ENCODE measurements at regions not wholly inside any gene's neighbourhood (a gene's known extent, or its start where the extent isn't known, plus 50 kb on each side); places are given as distances from the start of the nearest gene placed in this dataset.

DNA sequence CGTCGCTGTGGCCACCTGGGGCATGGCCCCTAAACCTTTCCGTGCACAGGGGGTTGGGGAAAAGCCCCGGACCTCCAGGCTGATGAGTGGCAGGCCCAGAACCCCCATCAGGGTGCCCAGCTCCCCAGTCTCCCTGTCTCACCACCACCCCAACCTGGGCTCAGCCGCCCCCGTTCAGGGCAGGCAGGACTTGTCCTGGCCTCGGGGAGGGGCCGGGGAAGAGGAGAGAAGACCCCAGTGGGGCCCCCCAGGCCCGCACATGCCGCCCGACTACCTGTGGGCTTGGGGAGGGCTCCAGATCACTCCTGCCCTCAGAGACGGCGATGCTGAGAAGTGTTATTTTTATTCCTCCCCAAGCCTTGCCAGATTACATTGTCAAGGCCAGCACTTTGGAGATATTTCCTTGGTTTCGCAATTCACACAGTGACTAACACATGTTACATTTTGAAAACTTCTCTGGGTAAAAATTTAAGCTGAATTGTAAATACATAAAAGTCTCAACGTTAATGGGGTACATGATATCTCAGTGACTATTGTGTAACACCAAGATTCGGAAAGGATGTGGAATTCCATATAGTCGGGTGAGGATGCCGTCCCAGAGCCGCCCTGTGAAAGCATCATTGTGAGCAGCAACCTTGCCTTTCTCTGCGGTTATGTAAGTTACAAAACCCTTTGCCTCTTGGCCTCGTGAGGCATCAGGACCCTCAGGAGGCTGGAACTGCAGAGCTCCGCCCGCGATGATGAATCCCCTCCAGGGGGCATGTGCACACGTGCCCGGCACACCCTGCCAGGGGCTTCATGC, 85.6 kb upstream of the DIO3 start:
- in situ Hi-C loops (cut with MboI; ENCODE audit: low pct_unique_long_range_greater_than_20kb, low sequenced_read_pairs) = no loop called here

DNA sequence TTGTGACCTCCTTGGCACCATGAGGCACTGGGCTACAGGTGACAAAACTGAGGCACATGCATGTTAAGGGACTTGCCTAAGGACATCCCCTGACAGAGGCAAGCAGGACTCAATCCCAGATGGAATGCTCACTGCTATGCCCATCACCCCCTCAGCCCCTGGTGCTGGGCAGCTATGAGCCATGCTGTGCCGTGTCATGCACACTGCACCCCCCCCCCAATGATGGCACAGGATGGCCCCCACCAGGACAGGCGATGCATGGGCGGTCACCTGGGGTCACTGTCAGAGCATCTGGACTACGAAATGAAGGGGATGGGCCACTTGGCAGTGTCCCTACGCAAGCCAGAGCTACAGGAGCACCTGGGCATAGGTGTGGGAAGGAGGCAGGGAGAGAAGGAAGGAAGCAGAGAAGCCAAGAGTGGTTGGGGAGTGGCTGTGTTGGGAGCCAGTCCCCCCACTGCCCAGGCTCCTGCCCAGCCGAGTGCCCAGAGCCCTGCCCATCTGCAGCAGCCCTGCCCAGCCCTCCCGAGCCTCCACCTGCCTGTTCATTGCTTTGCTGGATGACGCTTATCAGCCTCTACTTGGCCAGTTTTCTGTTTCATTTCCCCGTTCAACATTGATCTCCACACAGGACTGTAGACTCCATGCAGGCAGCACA, 84.9 kb upstream of the DIO3 start:
- no peak for DNase-seq
- in situ Hi-C loops (cut with MboI; ENCODE audit: low pct_unique_long_range_greater_than_20kb, low sequenced_read_pairs) = no loop called here

More for the DNA sequence above, 85.6 kb upstream of the DIO3 start:
- no peak for DNase-seq

- DNase-seq = no peak
- in situ Hi-C loops (cut with MboI; ENCODE audit: low pct_unique_long_range_greater_than_20kb, low sequenced_read_pairs) = no loop called here
Measured at GRCh38 chr14:101476916-101477553, 84.3 kb upstream of the DIO3 start.

- in situ Hi-C loops (cut with MboI; ENCODE audit: low pct_unique_long_range_greater_than_20kb, low sequenced_read_pairs) = no loop called here
- no peak for DNase-seq
Measured at GRCh38 chr14:101477648-101478047, 83.6 kb upstream of the DIO3 start.

GRCh38 chr14:101478096-101478495, 83.2 kb upstream of the DIO3 start:
- no peak for DNase-seq
- in situ Hi-C loops (cut with MboI; ENCODE audit: low pct_unique_long_range_greater_than_20kb, low sequenced_read_pairs) = no loop called here

DNA sequence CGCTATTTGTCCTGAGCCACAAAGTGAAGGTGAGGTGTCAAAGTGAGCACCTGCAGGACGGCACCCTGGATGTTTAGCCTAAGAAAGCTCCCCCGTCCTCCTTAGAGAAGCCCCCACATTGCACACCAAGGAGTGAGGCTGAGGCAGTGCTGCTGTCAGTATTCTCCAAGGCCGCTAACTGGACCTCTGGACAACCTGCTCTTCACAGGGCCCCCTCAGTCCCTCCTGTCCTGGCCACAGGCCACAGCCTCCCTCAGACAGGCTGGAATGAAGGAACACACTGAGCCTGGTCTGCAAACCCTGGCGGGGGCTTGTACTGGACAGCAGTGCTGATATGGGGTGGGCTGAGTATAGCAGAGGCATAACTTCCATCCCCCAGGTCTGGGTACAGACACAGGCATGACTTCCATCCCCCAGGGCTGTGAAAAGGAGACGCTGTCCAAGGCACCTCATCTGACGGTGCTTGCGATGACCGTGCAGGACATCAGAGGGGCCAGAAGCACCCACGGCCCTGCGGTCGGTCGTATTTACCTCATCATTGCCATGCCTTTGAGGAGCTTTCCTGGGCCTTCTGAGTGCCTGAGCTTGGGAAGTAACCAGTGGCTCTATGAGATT, 82.4 kb upstream of the DIO3 start:
- in situ Hi-C loops (cut with MboI; ENCODE audit: low pct_unique_long_range_greater_than_20kb, low sequenced_read_pairs) = no loop called here
- DNase-seq = no peak

DNA sequence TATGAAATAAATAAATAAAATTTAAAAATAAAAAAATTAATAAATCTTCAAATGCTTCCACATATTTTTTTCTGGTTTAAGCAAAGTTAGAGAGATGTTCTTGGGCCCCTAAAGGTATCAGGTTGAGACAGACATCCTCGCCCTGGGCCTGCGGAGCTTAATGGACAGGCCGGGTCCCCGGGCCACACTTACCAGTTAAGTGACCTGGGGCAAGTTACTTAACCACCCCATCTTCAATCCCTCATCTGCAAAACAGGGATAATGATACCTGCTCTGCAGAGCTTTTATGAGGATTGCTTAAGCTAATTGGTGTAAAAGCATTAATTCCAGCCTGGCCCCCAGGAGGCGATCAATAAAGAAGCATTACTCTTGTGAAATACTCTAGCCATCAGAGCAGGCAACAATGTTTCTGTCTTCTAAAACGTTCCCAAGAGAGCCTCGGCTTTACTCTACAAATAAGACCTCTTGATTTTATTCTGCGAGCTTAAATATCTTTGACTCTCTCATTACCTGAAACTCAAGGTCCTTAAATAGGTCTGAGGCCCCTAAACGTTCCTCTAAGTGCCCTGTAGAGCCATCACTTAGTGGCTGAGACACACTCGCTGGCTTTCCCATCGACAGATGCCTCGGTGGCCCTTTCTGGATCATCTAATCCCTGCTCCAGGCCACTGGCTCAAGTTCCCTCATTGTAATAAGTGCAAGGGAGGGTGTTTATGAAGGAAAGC, 81.1 kb upstream of the DIO3 start:
- DNase-seq = no peak
- in situ Hi-C loops (cut with MboI; ENCODE audit: low pct_unique_long_range_greater_than_20kb, low sequenced_read_pairs) = no loop called here

DNA sequence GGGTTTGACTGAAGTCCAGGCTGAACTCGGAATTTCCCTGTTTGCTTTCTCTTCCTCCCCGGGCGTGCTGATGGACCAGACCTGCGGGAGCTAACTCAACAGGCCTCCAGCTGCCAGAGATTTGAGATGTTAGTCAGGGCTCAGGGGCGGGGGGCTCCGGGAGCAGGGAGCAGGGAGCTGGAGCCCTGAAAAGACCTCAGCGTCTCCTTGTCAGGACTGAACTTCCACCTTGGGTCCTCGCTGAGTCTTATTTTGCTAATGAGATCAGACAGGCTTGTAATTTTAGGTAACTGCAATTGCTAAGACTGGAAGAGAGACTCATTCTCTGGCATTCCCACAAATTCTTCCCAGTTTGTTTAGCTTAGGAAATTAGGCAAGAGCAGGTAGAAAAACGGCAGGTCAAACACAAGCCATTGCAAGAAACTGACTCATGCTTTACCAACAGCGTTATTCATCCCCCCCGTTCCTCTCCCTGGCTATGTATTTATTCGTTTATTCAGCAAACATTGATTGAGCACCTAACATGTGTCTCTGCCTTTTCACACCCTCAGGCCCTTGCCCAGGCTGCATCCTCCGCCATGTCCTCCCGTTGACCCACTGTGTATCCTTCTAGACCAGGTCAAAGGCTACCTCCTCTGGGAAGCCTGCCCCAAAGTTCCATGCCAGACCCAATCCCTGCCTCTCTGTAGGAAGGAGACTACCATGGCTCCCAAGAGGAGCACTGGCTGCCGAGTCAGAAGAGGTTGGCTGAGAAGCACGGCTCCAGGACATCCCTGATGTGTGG, 80.4 kb upstream of the DIO3 start:
- in situ Hi-C loops (cut with MboI; ENCODE audit: low pct_unique_long_range_greater_than_20kb, low sequenced_read_pairs) = no loop called here
- no peak for DNase-seq

DNA sequence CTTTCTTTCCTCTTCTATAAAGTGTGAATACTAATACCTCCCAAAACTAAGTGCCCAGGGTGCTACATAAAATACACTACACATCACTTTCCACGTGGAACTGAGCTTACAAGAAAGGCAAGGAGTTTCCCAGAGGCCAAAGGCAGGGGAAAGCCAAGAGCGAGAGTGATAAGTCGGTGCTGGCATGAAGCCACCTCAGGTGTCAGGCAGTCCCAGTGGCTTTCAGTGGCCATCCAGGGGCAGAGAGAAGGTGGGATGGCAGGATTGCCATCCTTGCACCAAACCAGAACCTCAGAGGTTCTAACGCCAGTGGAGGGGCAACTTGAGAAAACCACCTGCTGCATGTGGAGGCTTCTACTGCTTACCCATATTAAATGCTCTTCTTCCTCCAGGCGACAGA, 79.7 kb upstream of the DIO3 start:
- DNase-seq = no peak
- in situ Hi-C loops (cut with MboI; ENCODE audit: low pct_unique_long_range_greater_than_20kb, low sequenced_read_pairs) = no loop called here

DNA sequence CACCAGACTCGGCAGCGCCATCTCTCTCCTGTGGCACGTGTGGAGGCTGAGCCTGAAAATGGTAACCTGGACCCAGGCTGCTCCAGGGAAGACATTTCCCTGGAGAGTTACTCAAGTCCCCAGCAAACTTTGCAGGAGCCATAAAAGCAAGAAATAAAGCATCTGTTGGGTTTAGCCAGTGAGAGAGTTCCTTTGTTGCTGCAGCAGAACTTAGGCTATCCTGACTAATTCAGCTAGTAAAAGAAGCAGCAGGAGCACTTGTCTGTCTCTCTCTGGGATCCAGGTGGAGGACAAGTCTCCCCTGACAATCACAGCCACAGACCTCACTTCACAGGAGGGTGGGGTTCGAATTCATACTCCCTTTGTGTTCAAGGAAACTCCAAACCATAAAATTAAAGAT, 79.2 kb upstream of the DIO3 start:
- in situ Hi-C loops (cut with MboI; ENCODE audit: low pct_unique_long_range_greater_than_20kb, low sequenced_read_pairs) = no loop called here
- no peak for DNase-seq

GRCh38 chr14:101483829-101484228, 77.5 kb upstream of the DIO3 start:
- in situ Hi-C loops (cut with MboI; ENCODE audit: low pct_unique_long_range_greater_than_20kb, low sequenced_read_pairs) = no loop called here
- no peak for DNase-seq

- no peak for DNase-seq
- in situ Hi-C loops (cut with MboI; ENCODE audit: low pct_unique_long_range_greater_than_20kb, low sequenced_read_pairs) = no loop called here
Measured at GRCh38 chr14:101489092-101489760, 72.1 kb upstream of the DIO3 start.

DNA sequence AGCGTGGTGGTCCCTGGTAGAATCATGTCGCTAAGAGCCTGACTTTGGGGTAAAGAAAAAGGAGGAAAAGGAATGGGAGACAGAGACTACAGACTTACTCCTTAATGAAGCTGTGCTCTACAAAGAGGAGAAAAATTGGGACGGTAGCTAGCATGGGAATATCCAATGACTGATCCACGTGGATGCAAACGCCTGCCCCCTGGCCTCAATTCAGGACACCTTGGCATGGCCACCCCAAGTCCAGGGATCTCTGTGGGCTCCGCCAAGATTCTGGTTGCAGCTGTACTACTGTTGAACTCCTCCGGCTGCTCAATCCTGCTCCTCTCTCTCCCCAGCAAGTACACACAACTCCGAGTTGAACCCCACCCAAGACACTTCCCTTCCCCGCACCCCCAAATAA, 70.5 kb upstream of the DIO3 start:
- in situ Hi-C loops (cut with MboI; ENCODE audit: low pct_unique_long_range_greater_than_20kb, low sequenced_read_pairs) = no loop called here
- DNase-seq = no peak

GRCh38 chr14:101491841-101492240, 69.5 kb upstream of the DIO3 start:
- in situ Hi-C loops (cut with MboI; ENCODE audit: low pct_unique_long_range_greater_than_20kb, low sequenced_read_pairs) = no loop called here
- no peak for DNase-seq

DNA sequence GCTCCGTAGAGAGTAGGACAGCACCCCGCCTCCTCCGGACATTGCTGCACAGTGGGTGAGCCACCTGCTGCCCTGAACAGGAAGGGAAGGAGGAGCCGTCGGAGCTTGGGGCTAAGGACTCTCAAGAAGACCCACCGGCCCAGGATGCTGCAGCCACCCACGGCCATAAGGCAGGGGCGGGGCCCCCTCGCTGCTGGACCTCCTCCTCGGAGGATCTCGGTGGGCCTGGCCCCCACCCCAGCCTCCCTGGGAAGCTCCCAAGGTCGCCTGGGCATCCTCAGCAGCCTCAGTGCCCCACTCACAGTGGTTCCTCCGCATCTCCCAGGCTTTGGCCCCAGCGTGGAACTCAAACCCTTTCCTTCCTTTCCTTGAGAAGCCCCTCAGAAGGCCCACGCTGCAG, 68.6 kb upstream of the DIO3 start:
- in situ Hi-C loops (cut with MboI; ENCODE audit: low pct_unique_long_range_greater_than_20kb, low sequenced_read_pairs) = no loop called here
- DNase-seq = no peak

DNA sequence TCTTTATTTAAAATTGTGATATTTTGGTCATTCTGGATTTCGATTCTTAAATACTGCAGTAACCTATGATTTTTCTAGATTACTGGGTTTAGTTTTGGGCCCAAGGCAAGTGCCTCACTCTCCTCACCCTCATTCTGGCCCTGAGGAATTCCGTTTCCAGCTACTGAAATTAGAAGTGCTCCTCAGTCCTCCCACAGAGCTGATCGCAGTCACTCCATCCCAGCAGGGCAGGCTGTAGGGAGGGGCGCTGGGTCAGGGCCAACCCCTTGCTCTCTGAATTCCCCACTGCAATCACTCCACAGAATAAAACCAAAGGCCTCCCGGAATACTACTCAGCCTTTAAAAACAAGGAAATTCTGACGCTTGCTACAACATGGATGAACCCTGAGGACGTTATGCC, 66.5 kb upstream of the DIO3 start:
- in situ Hi-C loops (cut with MboI; ENCODE audit: low pct_unique_long_range_greater_than_20kb, low sequenced_read_pairs) = no loop called here
- DNase-seq = no peak

DNA sequence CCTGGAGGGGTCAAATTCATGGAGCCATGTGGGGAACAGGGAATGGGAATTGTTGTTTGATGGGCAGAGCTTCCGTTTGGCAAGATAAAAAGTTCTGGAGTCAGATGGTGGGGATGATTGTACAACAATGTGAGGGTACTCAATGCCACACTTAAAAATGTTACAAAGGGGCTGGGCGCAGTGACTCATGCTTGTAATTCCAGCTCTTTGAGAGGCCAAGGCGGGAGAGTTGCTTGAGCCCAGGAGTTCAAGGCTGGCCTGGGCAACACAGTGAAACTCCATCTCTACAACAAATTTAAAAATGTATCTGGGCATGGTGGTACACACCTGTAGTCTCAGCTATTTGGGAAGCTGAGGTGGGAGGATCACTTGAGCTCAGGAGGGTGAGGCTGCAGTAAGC, 66.0 kb upstream of the DIO3 start:
- in situ Hi-C loops (cut with MboI; ENCODE audit: low pct_unique_long_range_greater_than_20kb, low sequenced_read_pairs) = no loop called here
- DNase-seq = no peak
